Erythroblast (primary cell): ENCODE measurements at regions not wholly inside any gene's neighbourhood (a gene's known extent, or its start where the extent isn't known, plus 50 kb on each side); places are given as distances from the start of the nearest gene placed in this dataset.

ENCODE experiments used
- GATA1 ChIP-seq: IDR thresholded peaks from 2 replicates; pipeline ENCODE4 v1.6.1; 2011; ENCODE audit warnings: low read depth, mild to moderate bottlenecking, control low read depth, low read length, moderate library complexity
- POLR2A ChIP-seq: IDR thresholded peaks from 2 replicates; pipeline ENCODE4 v1.6.1; 2011; ENCODE audit warnings: mild to moderate bottlenecking, low read length

DNA sequence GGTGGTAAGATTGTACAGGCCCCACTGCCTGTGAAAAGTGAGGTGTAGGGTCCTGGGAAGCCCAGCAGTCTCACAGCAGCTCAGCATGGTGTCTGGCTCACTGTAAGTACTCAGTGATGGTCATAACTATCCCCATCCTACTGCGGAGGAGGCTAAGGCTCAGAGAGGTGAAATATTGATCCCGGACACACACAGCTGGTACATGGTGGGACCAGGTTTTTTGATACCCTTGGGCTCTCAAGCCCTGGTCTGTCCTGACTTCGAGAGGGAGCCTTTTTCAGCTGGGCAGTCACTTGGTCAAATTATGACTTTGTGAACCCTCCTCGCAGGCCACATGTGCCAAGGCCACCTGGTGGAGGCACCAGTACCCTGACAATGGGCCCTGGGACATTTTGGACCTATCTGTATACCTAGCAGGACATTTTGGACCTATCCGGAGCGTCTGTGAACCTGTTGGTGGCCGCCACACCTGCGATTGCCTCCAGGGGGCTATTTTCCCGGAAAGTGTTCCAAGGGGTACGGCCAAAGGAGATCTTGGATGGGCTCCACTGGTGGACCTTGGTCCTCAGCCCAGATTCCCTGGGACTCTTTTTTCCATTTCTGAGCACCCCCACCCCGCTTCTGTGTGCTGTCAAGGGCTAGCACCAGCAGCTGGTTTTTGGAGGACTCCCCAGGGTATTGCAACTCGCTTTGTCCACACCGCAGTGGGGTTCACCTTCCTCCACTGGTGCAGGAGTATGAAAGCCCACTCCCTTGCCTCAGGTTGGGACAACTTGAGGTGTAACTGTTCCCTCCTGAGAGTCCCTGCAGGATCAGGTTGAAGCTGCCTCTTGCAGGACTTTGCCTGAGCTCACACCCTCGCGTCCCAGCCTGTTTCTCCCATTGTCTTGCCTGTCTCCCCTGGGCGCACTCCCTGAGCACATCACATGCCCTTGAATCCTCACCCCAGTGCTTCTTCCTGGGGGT is 83.6 kb upstream of the NKD1 start:
- TF ChIP-seq POLR2A (no peak), GATA1 (no peak)
